Hippocampal formation (tissue), 2 donors: ENCODE measurements at regions not wholly inside any gene's neighbourhood (a gene's known extent, or its start where the extent isn't known, plus 50 kb on each side); places are given as distances from the start of the nearest gene placed in this dataset.
"Not testable (repeated sequence)": the region's sequence is repeated elsewhere in the genome, so short reads cannot be mapped to it uniquely, and the experiment has no call there.

Experiments
- DNase-seq, 2 donors: peaks; one replicate each; lab custom pipeline; 2025; lab: John Stamatoyannopoulos, UW

DNA sequence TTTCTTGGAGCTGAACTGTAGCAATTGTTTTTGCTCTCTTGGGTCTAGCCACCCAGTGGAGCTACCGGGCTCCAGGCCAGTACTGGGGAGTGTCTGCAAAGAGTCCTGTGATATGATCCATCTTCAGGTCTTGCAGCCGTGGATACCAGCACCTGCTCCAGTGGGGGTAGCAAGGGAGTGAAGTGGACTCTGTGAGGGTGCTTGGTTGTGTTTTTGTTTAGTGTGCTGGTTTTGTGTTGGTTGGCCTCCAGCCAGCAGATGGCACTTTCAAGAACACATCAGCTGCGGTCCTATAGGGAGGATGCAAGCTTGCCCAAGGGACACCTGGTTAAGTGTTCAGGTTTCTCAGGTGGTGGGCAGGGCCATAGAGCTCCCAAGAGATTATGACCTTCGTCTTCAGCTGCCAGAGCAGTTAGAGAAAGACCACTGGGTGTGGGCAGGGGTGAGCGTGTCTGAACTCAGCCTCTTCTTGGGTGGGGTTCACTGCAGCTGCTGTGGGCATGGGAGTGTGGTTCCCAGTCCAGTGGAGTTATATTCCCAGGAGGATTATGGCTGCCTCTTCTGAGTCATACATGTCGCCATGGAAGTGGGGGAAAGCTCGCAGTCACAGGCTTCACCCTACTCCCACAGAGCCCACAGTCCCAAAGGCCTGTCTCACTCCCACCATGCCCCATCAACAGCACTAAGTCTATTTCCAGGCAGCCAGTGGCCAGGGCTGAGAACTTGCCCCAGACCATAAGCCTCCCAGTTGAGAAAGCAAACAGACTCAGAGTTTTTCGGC, 811.6 kb downstream of the GLUD2 start:
- no peak for DNase-seq

DNA sequence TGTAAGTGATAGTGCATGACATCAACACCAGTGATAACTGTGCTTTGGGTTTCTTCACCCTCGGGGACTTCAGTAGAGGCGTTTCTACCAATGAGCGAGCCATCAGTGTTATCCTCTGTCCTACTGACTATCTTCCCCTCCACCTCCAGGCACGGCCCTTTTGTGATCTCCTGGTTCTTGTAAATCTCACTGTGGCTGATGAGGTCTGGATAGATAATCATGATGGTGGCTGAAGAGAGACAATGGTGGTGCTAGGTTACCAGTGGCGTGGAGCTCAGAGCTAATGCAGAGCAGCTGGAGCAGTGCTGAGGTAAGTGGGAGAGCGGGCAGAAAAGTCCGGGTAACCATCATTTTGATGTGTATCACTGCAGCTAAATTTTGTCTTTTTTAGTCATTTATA, 816.6 kb downstream of the GLUD2 start:
- DNase-seq, result no peak

- no peak for DNase-seq
Observed at GRCh38 chrX:121864561-121864960, 817.2 kb downstream of the GLUD2 start.

DNA sequence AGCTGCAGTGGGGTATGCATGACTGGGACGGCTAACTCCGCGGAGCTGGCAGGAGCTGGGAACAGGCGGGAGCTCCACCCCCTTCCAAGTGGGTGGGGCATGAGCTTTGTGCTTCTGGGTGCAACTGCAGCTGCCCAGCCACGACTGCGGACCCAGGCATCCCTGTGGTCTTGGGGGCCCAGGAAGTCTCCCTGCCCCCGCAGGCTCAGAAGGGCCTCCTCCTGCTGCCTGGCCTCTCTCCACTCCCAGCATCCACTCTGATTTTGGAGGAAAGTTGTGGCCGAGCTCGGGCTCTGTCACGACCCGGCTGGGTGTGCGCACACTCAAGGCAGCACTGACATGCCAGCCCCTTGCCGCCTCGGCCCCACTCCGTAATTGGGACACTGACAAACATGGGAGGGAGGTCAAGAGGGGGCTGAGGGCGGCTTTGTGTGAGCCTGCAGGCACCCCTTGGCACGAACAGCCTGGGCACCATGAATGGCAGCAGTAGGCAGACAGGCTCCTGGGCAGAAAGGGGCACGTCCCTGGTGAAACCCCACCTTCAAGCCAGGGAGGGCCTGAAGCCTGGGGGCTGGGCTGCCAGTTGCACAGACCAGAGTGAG, 822.6 kb downstream of the GLUD2 start:
- DNase-seq, result no peak

DNA sequence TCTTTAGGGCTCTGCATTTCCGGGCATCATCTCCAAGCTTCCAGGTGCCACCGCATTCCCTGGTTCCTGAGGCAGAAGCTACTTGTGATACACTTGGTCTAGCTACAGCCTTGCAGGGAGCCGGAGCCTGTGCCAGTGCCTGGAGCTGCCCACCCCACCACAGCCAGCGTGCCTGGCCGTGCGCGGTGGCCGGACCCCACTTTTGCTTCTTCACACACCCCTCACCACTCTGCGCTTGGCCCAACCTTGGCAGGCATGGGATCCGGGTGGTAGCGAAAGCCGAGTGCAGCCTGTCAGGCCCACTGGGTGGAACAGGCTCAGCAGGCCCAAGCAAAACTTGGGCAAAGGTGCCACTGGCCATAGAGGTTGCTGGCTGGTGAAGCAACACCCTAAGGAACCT, 823.7 kb downstream of the GLUD2 start:
- no peak for DNase-seq

GRCh38 chrX:121876305-121876704, 828.9 kb downstream of the GLUD2 start:
- no peak for DNase-seq

DNA sequence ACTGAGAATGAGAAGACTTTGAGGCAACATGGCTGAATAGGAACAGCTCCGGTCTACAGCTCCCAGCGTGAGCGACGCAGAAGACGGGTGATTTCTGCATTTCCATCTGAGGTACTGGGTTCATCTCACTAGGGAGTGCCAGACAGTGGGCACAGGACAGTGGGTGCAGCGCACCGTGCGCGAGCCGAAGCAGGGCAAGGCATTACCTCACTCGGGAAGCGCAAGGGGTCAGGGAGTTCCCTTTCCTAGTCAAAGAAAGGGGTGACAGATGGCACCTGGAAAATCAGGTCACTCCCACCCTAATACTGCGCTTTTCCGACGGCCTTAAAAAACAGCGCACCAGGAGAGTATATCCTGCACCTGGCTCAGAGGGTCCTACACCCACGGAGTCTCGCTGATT, 829.9 kb downstream of the GLUD2 start:
- not testable (repeated sequence) for DNase-seq

DNA sequence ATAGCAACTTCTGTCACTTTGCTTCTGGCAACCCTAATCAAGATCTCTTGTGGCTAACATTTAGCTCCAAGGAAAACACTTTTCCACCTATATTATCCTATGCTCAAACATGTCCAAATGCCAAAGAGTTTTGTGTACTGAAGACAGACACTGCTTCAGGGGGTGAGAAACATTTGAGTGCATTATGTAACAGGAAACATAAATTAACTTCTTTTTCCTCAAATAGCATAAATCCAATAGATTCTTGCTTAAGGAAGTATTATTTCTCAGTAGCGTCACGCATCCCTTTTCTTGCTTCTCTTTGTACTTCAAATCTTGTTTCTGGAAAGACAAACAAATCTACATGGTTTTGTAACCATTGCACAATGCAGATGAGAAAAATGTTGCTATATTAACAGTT, 839.1 kb downstream of the GLUD2 start:
- DNase-seq, result no peak

DNA sequence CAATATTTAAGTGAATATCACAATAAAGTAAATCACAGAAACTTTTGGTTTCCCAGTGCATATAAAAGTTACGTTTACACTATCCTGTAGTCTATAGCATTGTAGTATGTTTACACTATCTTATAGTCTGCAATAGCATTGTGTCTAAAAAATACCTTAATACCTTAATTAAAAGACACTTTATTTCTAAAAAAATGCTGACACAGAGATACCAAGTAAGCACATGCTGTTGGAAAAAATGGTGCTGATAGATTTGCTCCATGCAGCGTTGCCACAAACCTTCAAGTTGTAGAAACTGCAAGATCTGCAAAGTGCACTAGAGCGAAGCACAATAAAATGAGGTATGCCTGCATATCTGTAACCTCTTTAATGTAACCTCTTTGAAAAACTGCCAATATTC, 847.3 kb downstream of the GLUD2 start:
- DNase-seq, result no peak

GRCh38 chrX:121902463-121902862, 855.1 kb downstream of the GLUD2 start:
- DNase-seq, result no peak

DNA sequence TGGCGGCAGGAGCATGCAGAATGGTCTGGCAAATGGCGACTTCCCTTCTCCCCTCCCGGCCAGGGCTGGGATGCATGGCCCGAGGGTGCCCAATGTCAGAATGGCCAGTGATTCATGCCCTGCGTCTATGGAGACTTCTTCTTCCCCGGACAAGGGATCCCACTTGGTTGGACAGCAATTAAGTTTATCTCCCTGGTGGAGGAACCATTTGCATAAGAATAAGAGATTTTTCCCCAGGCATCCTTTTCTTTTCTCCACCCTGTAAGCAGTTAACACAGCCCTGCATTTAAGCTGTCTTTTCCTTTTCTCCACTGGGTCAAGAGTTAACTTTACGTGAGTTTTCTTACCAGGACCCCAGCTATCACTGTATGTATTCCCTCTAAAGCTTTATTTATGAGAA, 856.6 kb downstream of the GLUD2 start:
- DNase-seq, result no peak

DNA sequence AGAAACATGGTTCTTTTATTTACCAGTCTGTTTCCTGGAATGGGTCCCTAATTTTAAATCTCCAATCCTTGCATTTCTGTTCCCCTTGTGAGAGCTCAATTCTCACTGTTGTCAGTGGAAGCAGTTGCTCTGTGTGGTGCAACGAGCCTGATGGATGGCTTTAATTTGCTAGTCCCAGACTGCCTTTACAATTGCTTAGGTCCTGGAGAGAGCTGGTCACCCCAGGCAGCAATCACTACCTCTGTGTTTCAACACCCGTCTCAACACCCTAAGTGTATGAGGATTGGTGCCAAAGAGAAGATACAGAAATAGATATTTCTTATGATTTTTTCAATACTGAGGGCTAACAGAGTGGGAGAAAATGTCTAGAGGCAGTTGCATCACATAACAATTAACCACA, 873.8 kb downstream of the GLUD2 start:
- DNase-seq, result no peak

- DNase-seq, result no peak
Observed at GRCh38 chrX:121931567-121931966, 884.2 kb downstream of the GLUD2 start.

DNA sequence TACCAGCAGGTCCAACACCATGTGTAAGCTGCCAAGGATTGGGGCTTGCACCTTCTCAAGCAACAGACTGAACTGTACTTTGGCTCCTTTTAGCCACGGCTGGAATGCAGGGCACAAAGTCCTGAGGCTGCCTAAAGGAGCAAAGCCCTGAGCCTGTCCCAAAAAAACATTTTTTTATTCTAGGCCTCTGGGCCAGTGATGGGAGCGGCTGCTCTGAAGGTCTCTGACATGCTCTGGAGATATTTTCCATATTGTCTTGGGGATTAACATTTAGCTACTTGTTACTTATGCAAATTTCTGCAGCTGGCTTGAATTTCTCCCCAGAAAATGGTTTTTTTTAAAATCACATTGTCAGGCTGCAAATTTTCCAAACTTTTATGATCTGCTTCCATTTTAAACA, 885.3 kb downstream of the GLUD2 start:
- DNase-seq, result no peak

DNA sequence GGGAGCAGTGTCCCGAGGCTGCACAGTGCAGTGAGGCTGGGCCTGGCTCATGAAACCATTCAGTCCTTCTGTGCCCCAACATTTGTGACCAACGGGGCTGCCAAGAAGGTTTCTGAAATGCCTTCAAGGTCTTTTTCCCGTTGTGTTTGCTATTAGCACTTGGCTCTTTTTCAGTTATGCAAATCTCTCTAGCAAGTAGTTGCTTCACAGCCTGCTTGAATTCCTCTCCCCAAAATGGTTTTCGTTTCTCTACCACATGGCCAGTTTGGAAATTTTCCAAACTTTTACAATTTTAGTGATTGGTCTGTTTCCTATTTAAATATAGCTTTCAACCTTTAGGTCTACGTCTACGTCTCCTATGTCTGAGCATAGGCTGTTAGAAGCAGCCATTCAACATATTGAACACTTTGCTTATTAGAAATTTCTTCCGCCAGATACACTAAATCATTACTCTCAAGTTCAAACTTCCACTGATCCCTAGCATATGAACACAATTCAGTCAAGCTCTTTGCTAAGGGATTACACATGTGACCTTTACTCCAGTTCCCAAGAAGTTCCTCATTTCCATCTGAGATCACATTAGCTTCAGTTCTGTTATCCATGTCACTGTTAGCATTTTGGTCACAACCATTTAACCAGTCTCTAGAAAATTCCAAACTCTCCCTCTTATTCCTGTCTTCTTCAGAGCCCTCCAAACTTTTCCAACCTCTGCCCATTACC, 901.8 kb downstream of the GLUD2 start:
- DNase-seq, result no peak

DNA sequence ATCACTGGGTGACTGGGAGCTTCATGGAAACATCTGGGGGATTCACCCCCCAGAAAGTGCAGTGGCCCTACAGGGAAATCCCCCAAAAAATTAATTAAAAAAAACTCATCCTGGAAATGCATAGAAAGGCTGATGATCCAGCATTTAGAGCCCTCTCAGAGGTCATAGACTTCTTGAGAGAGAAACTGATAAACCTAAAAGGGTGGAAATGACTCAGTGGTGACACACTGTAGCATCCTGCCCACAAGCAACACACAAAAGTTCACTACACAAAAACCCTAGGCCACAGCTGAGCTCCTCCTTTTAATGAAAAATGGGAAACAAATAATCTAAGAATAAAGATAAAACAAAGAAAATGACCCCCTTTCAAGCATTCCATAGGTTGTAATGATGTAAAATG, 911.5 kb downstream of the GLUD2 start:
- no peak for DNase-seq

DNA sequence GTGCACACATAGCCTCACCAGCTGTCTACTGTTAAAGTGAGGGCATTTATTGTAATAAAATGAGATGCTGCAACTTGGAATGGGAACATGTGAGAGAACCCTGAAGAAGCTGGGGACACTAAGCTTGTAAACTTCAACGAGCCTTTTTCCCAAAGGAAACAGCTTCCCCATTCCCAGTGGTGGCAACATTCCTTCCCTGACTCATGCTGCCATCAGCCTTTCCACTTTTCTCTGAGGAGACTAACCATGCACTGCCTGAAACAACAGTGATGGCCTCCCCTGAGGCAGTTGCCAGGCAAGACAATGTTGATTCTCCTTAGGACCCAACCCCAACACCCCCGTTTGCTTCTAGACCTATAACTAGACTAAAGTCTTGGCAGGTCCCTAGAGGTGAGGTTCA, 928.3 kb downstream of the GLUD2 start:
- no peak for DNase-seq

DNA sequence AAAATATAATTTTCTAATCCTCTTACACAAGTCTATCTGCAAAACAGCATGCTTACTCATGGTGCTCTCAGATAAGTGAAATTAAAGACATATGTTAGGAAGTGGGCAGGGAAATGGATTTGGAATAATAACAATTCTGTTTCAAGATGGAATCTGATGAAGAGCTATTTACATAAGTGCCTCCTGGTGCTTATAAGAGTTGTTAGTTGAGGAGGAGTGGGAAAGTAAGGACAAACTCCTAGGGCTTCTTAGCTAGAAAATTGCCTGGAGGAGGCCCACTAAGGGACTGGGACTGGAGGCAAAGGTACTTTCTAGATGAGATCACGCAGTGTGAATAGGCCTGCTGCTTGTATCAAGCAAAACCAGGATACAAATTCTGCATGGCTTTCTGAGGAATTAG, 939.8 kb downstream of the GLUD2 start:
- no peak for DNase-seq

DNA sequence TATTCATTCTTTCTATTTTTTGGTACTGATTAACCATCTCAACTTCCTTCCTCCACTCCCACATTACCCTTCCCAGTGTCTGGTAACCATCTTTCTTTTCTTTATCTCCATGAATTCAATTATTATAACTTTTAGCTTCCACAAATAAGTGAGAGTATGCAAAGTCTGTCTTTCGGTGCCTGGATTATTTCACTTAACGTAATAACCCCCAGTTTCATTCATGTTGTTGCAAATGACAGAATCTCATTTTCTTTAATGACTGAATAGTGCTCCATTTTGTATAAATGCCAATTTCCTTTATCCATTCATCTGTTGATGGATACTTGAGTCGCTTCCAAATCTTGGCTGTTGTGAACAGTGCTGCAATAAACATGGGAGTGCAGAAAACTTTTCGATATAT, 940.4 kb downstream of the GLUD2 start:
- DNase-seq, result no peak

DNA sequence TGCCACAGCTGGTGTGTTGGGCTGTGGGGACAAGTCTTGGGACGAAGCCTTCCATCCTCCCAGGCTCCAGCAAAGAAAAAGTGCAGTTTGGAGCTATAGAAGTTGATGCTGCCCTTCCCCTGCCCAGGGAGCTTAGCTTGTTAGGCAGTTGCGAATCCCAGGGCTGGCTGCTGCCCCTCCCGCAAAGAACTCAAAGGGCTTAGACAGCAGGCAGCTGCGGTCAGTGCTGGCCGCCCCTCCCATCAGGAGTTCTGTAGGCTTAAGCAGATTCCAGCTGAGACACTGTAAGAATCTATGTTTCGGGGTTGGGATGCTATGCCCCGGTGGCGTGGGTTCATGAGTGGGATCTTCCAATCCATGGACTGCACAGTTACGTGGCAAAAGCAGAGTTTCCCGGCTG, 956.7 kb downstream of the GLUD2 start:
- no peak for DNase-seq

DNA sequence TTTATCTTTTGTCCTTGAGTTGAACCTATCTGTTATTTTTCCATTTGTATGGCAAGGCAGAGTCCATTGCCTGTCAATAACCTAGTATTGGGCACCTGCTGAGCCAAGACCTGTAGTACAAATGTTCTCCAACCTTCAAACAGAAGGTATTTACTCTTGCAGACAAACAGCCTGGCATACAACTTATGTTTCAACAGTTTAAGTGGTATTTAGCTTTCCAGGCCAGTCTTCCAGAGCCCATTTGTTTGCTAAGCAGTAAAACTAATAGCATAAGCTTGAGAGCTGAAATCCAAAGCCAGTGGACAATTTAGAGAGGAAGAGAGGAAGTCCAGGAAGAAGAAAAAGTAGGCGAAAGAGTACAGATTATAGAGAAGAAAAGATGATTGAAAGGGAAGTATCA, 979.3 kb downstream of the GLUD2 start:
- no peak for DNase-seq

DNA sequence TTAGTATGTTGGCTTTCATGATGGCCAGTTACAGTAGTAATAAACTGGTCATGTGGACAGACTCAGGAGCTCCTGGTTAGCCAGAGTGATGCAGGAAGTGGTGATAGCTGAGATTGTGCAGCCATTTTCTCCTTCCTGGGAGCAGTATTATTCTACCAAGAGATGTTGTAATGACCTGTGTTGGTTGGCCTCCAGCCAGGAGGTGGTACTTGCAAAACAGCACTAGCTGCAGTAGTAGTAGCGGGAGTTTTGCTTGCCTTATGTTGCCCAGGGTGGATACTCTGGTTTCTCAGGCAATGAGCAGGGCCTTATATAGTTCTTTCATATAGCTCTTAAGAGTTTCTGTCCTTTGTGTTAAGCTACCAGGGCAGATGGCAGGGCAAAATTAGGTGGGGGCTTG, 998.8 kb downstream of the GLUD2 start:
- no peak for DNase-seq

DNA sequence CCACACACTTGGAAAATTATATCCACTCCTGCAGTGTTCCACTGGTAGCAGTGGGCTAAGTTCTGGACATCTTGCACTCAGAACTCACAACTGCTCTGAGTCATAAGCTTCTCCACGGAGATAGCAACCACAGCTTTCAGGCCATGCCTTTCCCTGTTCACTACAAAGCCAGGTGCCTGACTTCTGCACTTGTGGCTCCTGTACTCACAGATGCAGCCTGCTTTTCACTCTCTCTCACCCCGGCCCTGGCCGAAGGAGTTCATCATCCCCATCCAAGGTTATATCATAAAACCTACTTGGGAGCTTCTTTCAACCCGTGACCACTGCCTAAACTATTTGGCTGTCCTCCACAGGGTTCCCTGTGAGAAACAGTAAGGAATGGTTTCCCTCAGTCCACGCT, 999.4 kb downstream of the GLUD2 start:
- no peak for DNase-seq
